Liver (tissue), 8 donors: ENCODE measurements at regions not wholly inside any gene's neighbourhood (a gene's known extent, or its start where the extent isn't known, plus 50 kb on each side); places are given as distances from the start of the nearest gene placed in this dataset.

Experiments used
- DNase-seq: peaks from one replicate; pipeline ENCODE4 v3.0.0-alpha.2; 2017; ENCODE audit warnings: low spot score
- H3K27ac ChIP-seq, 2 donors: one replicate each; pipeline ENCODE4 v1.7.0; 2013; ENCODE audit warnings: inconsistent platforms in 2 of 2, low read length in 2 of 2, control low read depth in 1 of 2, low read depth in 1 of 2, mild to moderate bottlenecking in 1 of 2
- H3K27me3 ChIP-seq, 4 donors: one replicate each; pipeline versions ENCODE4 v1.6.1 to v1.7.0; 2013; ENCODE audit warnings: low read length in 3 of 4, inconsistent platforms in 1 of 4, mild to moderate bottlenecking in 1 of 4, moderate library complexity in 1 of 4; ENCODE audit not compliant: control insufficient read depth in 4 of 4, insufficient read depth in 4 of 4
- H3K36me3 ChIP-seq, 4 donors: one replicate each; pipeline versions ENCODE4 v1.6.1 to v1.7.0; 2013; ENCODE audit warnings: low read length in 3 of 4, mild to moderate bottlenecking in 3 of 4, low read depth in 1 of 4, moderate library complexity in 1 of 4; ENCODE audit not compliant: control insufficient read depth in 4 of 4, insufficient read depth in 3 of 4
- H3K4me1 ChIP-seq, 4 donors: one replicate each; pipeline versions ENCODE4 v1.6.1 to v1.7.0; 2013; ENCODE audit warnings: low read length in 3 of 4, mild to moderate bottlenecking in 3 of 4, moderate library complexity in 1 of 4; ENCODE audit not compliant: control insufficient read depth in 4 of 4, insufficient read depth in 4 of 4
- H3K4me3 ChIP-seq, 3 donors: one replicate each; pipeline versions ENCODE4 v1.6.1 to v1.7.0; 2013; ENCODE audit warnings: low read length in 3 of 3, control low read depth in 1 of 3, low read depth in 1 of 3, mild to moderate bottlenecking in 1 of 3
- H3K9ac ChIP-seq, 2 donors: one replicate each; pipeline ENCODE4 v1.7.0; 2013; ENCODE audit warnings: low read length in 2 of 2, mild to moderate bottlenecking in 2 of 2, moderate library complexity in 2 of 2, control low read depth in 1 of 2, low read depth in 1 of 2
- H3K9me3 ChIP-seq, 4 donors: one replicate each; pipeline versions ENCODE4 v1.6.1 to v1.7.0; 2013; ENCODE audit warnings: low read length in 3 of 4; ENCODE audit not compliant: control insufficient read depth in 4 of 4
- CTCF ChIP-seq: fragments of 150-350 bp; IDR thresholded peaks from 2 replicates; pipeline ENCODE4 v1.5.1; 2017; ENCODE audit warnings: improper control_type of control experiment, low read depth, low read length; ENCODE audit not compliant: missing input control
- EGR1 ChIP-seq, 2 donors: IDR thresholded peaks; 2 replicates each; pipeline ENCODE4 v1.6.1; 2016 to 2018; ENCODE audit warnings: antibody characterized with exemption in 2 of 2, low read depth in 2 of 2
- FOXA1 ChIP-seq: IDR thresholded peaks from 2 replicates; pipeline ENCODE4 v1.6.1; 2016; ENCODE audit warnings: antibody characterized with exemption
- FOXA2 ChIP-seq: IDR thresholded peaks from 2 replicates; pipeline ENCODE4 v1.6.1; 2016; ENCODE audit warnings: antibody characterized with exemption
- GABPA ChIP-seq, 2 donors: IDR thresholded peaks in 1 of 2; conservative IDR thresholded peaks in 1 of 2; 2 replicates each; pipeline ENCODE4 v1.6.1; 2016; ENCODE audit warnings: antibody characterized with exemption in 2 of 2, mild to moderate bottlenecking in 1 of 2, moderate library complexity in 1 of 2
- HNF4A ChIP-seq, 2 donors: conservative IDR thresholded peaks; 2 replicates each; pipeline ENCODE4 v1.6.1; 2016; ENCODE audit warnings: antibody characterized with exemption in 2 of 2, mild to moderate bottlenecking in 2 of 2
- HNF4G ChIP-seq: IDR thresholded peaks from 2 replicates; pipeline ENCODE4 v1.6.1; 2016; ENCODE audit warnings: antibody characterized with exemption
- MAX ChIP-seq: IDR thresholded peaks from 2 replicates; pipeline ENCODE4 v1.6.1; 2016; ENCODE audit warnings: antibody characterized with exemption
- NR2F2 ChIP-seq: IDR thresholded peaks from 2 replicates; pipeline ENCODE4 v1.6.1; 2016; ENCODE audit warnings: antibody characterized with exemption
- RAD21 ChIP-seq, 2 donors: IDR thresholded peaks; 2 replicates each; pipeline ENCODE4 v1.6.1; 2016; ENCODE audit warnings: antibody characterized with exemption in 2 of 2, mild to moderate bottlenecking in 2 of 2
- REST ChIP-seq: IDR thresholded peaks from 2 replicates; pipeline ENCODE4 v1.6.1; 2016; ENCODE audit warnings: antibody characterized with exemption, mild to moderate bottlenecking
- RXRA ChIP-seq, 2 donors: IDR thresholded peaks; 2 replicates each; pipeline ENCODE4 v1.6.1; 2017 to 2018; ENCODE audit warnings: antibody characterized with exemption in 2 of 2, mild to moderate bottlenecking in 1 of 2
- SP1 ChIP-seq: IDR thresholded peaks from 2 replicates; pipeline ENCODE4 v1.6.1; 2018; ENCODE audit warnings: antibody characterized with exemption, mild to moderate bottlenecking
- TAF1 ChIP-seq: conservative IDR thresholded peaks from 2 replicates; pipeline ENCODE4 v1.6.1; 2016; ENCODE audit warnings: antibody characterized with exemption, mild to moderate bottlenecking
- YY1 ChIP-seq: IDR thresholded peaks from 2 replicates; pipeline ENCODE4 v1.6.1; 2016; ENCODE audit warnings: antibody characterized with exemption, mild to moderate bottlenecking
- WGBS: extraction: QIAGEN DNeasy Blood & Tissue Kit; methylation state at CpG from one replicate; pipeline ENCODE4 v1.1.7; 2013; 5-methylcytosine and 5-hydroxymethylcytosine counted together
- TF ChIP-seq, protein P1 (sequence below): IDR thresholded peaks from 2 replicates; pipeline ENCODE4 v1.6.1; 2016; ENCODE audit warnings: antibody characterized with exemption
- TF ChIP-seq, protein P2 (sequence below): IDR thresholded peaks from 2 replicates; pipeline ENCODE4 v1.6.1; 2016; ENCODE audit warnings: antibody characterized with exemption
- donor health status: healthy.
- donor health status: healthy.
- donor health status: healthy.
- donor health status: healthy.
- donor health status: healthy.

DNA sequence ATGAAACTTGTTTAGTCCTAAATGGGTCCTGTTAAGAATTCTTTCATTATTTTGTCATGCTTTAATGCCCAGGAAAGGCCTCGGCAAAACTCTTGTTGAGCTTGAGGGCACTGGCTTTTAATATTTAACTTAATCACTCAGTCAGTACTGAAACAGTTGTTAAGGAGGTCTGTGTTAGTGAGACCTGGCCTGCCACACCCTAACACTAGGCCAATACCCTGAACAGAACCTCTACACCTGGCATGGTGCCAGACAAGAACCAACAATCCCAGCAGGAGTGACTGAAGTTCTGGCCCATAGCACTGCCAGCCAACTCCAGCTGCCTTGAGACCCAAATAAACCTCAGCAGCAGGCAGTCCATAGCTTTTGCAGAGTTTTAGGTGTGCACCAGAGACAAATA, 85.7 kb upstream of the ITM2A start:
- Histone ChIP-seq H3K36me3 (no peaks in the 10 kb centered on the region), H3K27me3 (no peaks in the 10 kb centered on the region), H3K27ac (no peak overlapping the region), H3K4me1 (no peaks in the 10 kb centered on the region), H3K9me3 (no peaks in the 10 kb centered on the region), H3K4me3 (no peak overlapping the region), H3K9ac (no peak overlapping the region)
- no peak for DNase-seq
- TF ChIP-seq EGR1 (IDR thresholded peaks at IDR 0.05; ENCODE audit: low read depth in 2 of 2) (no peak), RXRA (IDR thresholded peaks at IDR 0.05) (no peak), HNF4A (conservative IDR thresholded peaks at IDR 0.05) (no peak), NR2F2 (no peak), RAD21 (IDR thresholded peaks at IDR 0.05) (no peak), GABPA (IDR thresholded peaks at IDR 0.05 in 1 of 2, conservative IDR thresholded peaks at IDR 0.05 in 1 of 2) (no peak), FOXA1 (no peak), SP1 (no peak), REST (no peak), FOXA2 (no peak), TAF1 (no peak), CTCF (no peak), MAX (no peak), HNF4G (no peak)
- TF ChIP-seq, protein P1, sequence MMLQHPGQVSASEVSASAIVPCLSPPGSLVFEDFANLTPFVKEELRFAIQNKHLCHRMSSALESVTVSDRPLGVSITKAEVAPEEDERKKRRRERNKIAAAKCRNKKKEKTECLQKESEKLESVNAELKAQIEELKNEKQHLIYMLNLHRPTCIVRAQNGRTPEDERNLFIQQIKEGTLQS: no peak
- TF ChIP-seq, protein P2, sequence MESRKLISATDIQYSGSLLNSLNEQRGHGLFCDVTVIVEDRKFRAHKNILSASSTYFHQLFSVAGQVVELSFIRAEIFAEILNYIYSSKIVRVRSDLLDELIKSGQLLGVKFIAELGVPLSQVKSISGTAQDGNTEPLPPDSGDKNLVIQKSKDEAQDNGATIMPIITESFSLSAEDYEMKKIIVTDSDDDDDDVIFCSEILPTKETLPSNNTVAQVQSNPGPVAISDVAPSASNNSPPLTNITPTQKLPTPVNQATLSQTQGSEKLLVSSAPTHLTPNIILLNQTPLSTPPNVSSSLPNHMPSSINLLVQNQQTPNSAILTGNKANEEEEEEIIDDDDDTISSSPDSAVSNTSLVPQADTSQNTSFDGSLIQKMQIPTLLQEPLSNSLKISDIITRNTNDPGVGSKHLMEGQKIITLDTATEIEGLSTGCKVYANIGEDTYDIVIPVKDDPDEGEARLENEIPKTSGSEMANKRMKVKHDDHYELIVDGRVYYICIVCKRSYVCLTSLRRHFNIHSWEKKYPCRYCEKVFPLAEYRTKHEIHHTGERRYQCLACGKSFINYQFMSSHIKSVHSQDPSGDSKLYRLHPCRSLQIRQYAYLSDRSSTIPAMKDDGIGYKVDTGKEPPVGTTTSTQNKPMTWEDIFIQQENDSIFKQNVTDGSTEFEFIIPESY: no peak
- WGBS: 76% methylated on average over 1 of the region's 1 CpG

GRCh38 chrX:79444694-79445210, 77.6 kb upstream of the ITM2A start:
- Histone ChIP-seq H3K36me3 (no peaks in the 10 kb centered on the region), H3K9ac (no peak overlapping the region), H3K4me3 (no peak overlapping the region), H3K4me1 (no peaks in the 10 kb centered on the region), H3K27me3 (peaks cover 0 to 4% (median 0%) of the 10 kb centered on the region in 4 donors), H3K27ac (no peak overlapping the region), H3K9me3 (no peaks in the 10 kb centered on the region)
- 60% methylated on average over 3 of the region's 3 CpGs for WGBS
- no peak for DNase-seq
- TF ChIP-seq, protein P2: no peak
- TF ChIP-seq REST: no peak
- TF ChIP-seq FOXA1: no peak
- TF ChIP-seq HNF4G: no peak
- no peak for TF ChIP-seq RAD21 (IDR thresholded peaks at IDR 0.05)
- TF ChIP-seq SP1: no peak
- TF ChIP-seq, protein P1: no peak
- no peak for TF ChIP-seq EGR1 (IDR thresholded peaks at IDR 0.05; ENCODE audit: low read depth in 2 of 2)
- TF ChIP-seq GABPA (IDR thresholded peaks at IDR 0.05 in 1 of 2, conservative IDR thresholded peaks at IDR 0.05 in 1 of 2): no peak
- TF ChIP-seq FOXA2: no peak
- TF ChIP-seq YY1: no peak
- no peak for TF ChIP-seq TAF1
- no peak for TF ChIP-seq HNF4A (conservative IDR thresholded peaks at IDR 0.05)
